ENCODE measurements at regions not wholly inside any gene's neighbourhood (a gene's known extent, or its start where the extent isn't known, plus 50 kb on each side); places are given as distances from the start of the nearest gene placed in this dataset.

GRCh38 chr9:81108821-81109220, 580.5 kb downstream of the TLE1 start:
- no peaks in the 10 kb centered on the region for H4K20me1 ChIP-seq (ENCODE audit: control insufficient read depth, extremely low read depth, insufficient read depth, low read length)
- TF ChIP-seq EZH2 (IDR thresholded peaks at IDR 0.05; ENCODE audit: low read length) (no peak), CTCF (optimal IDR thresholded peaks at IDR 0.05 in 1 of 3, IDR thresholded peaks at IDR 0.05 in 1 of 3, conservative IDR thresholded peaks at IDR 0.05 in 1 of 3; ENCODE audit: extremely low read depth in 1 of 3, insufficient read depth in 2 of 3, low read length in 3 of 3) (no peak)
- H2AFZ ChIP-seq (ENCODE audit: control insufficient read depth, low read length) = no peak overlapping the region
- no peaks in the 10 kb centered on the region for H3K36me3 ChIP-seq (ENCODE audit: control insufficient read depth in 2 of 2, extremely low read depth in 1 of 2, insufficient read depth in 2 of 2, low read length in 2 of 2)
- peaks cover 9% of the 10 kb centered on the region for H3K4me1 ChIP-seq (ENCODE audit: control insufficient read depth, extremely low read depth, insufficient read depth, low read length)
- no peaks in the 10 kb centered on the region for H3K79me2 ChIP-seq (ENCODE audit: control insufficient read depth, insufficient read depth, low read length)
- H3K9me1 ChIP-seq (ENCODE audit: control insufficient read depth, extremely low read depth, insufficient read depth, low read length) = no peaks in the 10 kb centered on the region
- no peak overlapping the region for H3K9ac ChIP-seq (ENCODE audit: control insufficient read depth, extremely low read depth, insufficient read depth, low read length)
- H3K27me3 ChIP-seq (ENCODE audit: control insufficient read depth, extremely low read depth, insufficient read depth, low read length) = no peaks in the 10 kb centered on the region
- no peak overlapping the region for H3K4me3 ChIP-seq (ENCODE audit: control insufficient read depth in 2 of 3, extremely low read depth in 1 of 3, insufficient read depth in 2 of 3, low read depth in 1 of 3, low read length in 3 of 3)
- peak; percentile 61 for DNase-seq (ENCODE audit: low read depth, low spot score)
- dilution Hi-C loops (cut with MboI; ENCODE audit: extremely low pct_ligation_motif_present, low sequenced_read_pairs) = no loop called here
- peak; percentile 70 for FAIRE-seq
- peak overlapping the region; percentile 36 for H3K27ac ChIP-seq (ENCODE audit: control insufficient read depth, insufficient read depth, low read length)
- H3K9me3 ChIP-seq (ENCODE audit: control insufficient read depth, low read depth, low read length) = no peaks in the 10 kb centered on the region
- H3K4me2 ChIP-seq (ENCODE audit: control insufficient read depth, extremely low read depth, insufficient read depth, low read depth, low read length) = peak overlapping the region; percentile 54

GRCh38 chr9:81108391-81108790, 581.0 kb downstream of the TLE1 start:
- Histone ChIP-seq H3K9me3 (ENCODE audit: control insufficient read depth, low read depth, low read length) (no peaks in the 10 kb centered on the region), H3K36me3 (ENCODE audit: control insufficient read depth in 2 of 2, extremely low read depth in 1 of 2, insufficient read depth in 2 of 2, low read length in 2 of 2) (no peaks in the 10 kb centered on the region), H2AFZ (ENCODE audit: control insufficient read depth, low read length) (no peak overlapping the region), H3K4me1 (ENCODE audit: control insufficient read depth, extremely low read depth, insufficient read depth, low read length) (peaks cover 9% of the 10 kb centered on the region), H3K9me1 (ENCODE audit: control insufficient read depth, extremely low read depth, insufficient read depth, low read length) (no peaks in the 10 kb centered on the region), H3K79me2 (ENCODE audit: control insufficient read depth, insufficient read depth, low read length) (no peaks in the 10 kb centered on the region), H3K4me2 (ENCODE audit: control insufficient read depth, extremely low read depth, insufficient read depth, low read depth, low read length) (peak overlapping the region; percentile 54), H3K4me3 (ENCODE audit: control insufficient read depth in 2 of 3, extremely low read depth in 1 of 3, insufficient read depth in 2 of 3, low read depth in 1 of 3, low read length in 3 of 3) (no peak overlapping the region), H3K27ac (ENCODE audit: control insufficient read depth, insufficient read depth, low read length) (peak overlapping the region; percentile 36), H4K20me1 (ENCODE audit: control insufficient read depth, extremely low read depth, insufficient read depth, low read length) (no peaks in the 10 kb centered on the region), H3K9ac (ENCODE audit: control insufficient read depth, extremely low read depth, insufficient read depth, low read length) (no peak overlapping the region), H3K27me3 (ENCODE audit: control insufficient read depth, extremely low read depth, insufficient read depth, low read length) (no peaks in the 10 kb centered on the region)
- TF ChIP-seq CTCF (optimal IDR thresholded peaks at IDR 0.05 in 1 of 3, IDR thresholded peaks at IDR 0.05 in 1 of 3, conservative IDR thresholded peaks at IDR 0.05 in 1 of 3; ENCODE audit: extremely low read depth in 1 of 3, insufficient read depth in 2 of 3, low read length in 3 of 3) (no peak), EZH2 (IDR thresholded peaks at IDR 0.05; ENCODE audit: low read length) (no peak)
- dilution Hi-C loops (cut with MboI; ENCODE audit: extremely low pct_ligation_motif_present, low sequenced_read_pairs) = no loop called here
- peak; percentile 41 for DNase-seq (ENCODE audit: low read depth, low spot score)
- peak; percentile 53 for FAIRE-seq
